ENCODE measurements at regions not wholly inside any gene's neighbourhood (a gene's known extent, or its start where the extent isn't known, plus 50 kb on each side); places are given as distances from the start of the nearest gene placed in this dataset.

- no peak for DNase-seq (ENCODE audit: low spot score)
Measured at GRCh38 chr6:56407883-56408410, 160.6 kb upstream of the COL21A1 start.

DNA sequence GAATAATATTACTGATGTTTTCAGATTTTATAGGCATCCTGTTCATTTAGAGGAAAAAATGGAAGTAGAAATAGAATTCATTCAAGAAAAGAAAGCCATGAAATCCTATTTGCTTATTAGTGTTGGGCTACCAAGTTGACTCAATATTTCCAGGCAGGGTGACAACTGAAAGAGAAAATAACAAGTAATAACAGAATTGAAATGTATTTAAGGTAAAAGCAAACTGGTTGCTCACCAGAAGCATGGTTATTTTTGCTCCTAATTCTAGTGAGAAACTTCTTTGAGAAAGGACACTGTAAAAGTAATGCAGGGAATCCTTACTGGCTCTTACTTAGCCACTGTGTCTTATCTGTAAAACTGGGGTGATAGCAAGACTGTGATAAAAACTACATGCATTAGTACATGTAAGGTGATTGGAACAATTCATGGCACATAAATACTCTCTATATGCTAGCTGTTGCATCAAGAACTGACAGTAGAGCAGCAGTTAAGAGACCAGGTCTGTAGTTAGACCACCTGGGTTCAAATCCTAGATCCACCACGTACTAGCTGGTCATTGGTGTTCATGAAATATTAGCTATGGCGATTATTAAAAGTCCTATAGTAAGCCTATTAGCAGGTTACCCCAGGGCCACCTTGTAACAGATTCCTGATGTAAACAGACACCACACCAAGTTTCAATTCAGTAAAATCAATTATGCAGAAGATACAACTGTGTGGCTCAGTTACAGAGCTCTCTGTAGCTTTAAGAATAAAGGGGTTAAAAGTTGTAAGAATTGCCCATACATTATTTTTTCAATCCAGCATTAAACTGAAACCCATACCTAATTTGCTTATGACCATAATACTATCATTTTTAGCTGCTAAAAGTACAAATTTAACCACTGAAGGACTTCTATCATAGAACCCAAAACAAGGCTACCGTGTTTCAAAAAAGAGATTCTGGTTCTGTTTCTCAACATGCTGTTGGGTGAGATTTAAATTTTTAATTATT, 159.2 kb upstream of the COL21A1 start:
- no peak for DNase-seq (ENCODE audit: low spot score)

DNA sequence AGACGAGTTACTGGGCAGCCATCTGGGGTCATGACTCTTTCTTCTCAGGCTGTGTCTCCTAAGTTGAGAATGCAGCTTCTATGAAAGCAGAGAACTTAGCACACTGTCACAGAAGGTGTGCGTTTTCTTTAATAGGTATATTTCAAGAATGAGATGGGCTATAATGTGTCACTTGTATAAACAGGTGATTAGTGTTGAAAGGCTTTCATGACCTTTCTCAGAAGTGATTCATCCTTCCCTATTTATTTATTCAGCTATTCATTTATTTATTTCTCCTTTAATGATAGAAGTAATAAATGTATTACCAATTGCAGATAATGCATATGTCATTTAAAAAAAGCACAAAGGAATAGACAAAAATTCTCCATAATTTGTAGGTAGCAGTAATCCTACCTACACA, 157.2 kb upstream of the COL21A1 start:
- DNase-seq (ENCODE audit: low spot score), result no peak

DNA sequence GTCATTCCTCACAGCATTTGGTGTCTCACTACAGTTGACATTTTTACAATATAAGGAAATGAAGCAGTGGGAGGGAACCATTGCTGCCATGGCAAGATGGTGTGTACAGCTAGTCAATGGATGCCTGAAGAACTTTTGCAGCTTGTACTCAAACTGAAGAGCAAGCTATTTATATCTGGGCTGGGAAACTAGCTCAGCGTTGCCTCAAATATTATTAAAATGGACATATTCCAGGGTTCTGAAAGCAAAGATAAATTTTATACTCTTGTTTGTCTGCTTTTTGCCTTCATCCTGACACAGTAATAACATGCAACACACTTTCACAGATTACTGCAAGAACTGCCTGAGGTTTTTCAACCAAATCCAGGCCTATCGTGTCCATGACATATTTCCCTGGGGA, 156.4 kb upstream of the COL21A1 start:
- DNase-seq (ENCODE audit: low spot score), result no peak

DNA sequence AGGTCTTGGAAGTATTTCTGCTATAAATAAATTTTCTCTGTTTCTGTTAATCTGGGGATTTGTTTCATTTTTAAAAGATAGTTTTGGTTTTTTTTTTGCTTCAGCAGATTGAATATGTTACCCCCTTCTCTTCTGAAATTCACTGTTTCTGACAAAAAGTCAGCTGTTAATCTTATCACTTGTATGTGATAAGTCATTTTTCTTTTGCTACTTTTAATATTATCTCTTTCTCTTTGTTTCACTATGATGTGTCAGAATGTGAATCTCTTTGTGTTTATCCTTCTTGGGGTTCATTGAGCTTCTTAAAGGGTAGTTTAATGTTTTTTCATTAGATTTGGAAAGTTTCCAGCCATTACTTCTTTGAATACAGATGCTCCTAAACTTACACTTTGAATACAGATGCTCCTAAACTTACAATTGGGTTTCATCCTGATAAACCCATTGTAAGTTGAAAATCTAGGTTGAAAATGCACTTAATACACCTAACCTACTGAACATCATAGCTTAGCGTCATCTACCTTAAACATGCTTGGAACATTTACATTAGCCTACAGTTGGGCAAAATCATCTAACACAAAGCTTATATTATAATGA, 154.2 kb upstream of the COL21A1 start:
- DNase-seq (ENCODE audit: low spot score), result no peak

GRCh38 chr6:56400273-56400672, 152.9 kb upstream of the COL21A1 start:
- no peak for DNase-seq (ENCODE audit: low spot score)

GRCh38 chr6:56399672-56400263, 152.4 kb upstream of the COL21A1 start:
- no peak for DNase-seq (ENCODE audit: low spot score)

- DNase-seq (ENCODE audit: low spot score), result no peak
Measured at GRCh38 chr6:56399250-56399671, 151.9 kb upstream of the COL21A1 start.

GRCh38 chr6:56396435-56396834, 149.1 kb upstream of the COL21A1 start:
- no peak for DNase-seq (ENCODE audit: low spot score)

DNA sequence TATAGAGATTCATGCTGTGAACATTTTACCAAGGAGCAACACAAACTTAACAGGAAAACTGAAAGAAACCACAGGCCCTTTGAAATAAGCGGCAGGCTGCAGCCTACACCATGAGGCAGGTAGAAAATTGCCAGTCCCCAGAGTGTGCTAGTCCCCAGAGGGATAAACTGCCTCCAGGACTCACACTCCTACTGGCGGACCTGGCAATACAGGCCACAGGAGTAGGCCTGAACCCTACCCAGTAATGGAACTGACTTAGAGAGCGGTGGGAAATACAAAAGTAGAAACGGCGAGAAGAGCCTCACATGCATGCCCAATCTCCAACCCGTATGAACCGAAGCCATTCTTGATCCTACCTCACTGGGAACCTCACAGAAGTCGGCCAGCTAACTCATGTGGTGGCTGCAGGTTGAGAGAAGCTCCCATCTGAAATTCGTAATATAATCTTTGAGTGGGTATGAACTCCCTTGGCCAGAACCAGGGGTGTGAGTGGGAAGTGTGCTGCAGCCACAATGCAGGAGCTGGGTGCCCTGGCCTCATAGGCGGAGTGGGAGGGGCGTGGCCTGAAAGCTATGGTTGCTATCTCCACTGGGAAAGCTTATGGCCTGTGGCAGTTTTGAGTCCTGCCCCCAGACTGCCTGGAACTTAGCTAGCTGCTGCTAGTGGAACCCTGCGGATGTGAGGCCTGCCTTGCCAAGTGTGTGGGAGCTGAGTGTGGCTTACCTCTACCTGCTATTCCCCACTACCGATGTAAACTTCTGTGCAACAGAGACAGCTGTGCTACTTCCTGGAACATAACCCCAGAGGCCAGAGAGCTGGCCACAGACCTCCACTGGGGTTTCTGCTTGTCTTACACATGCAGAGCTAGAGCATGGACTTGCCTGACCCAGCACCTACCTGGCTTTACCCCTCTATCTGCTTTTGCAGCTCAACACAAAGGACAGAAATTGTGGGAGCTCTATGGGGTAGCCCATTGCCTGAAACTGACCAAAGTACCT, 146.5 kb upstream of the COL21A1 start:
- DNase-seq (ENCODE audit: low spot score), result no peak

- no peak for DNase-seq (ENCODE audit: low spot score)
Measured at GRCh38 chr6:56388415-56388755, 141.0 kb upstream of the COL21A1 start.

DNA sequence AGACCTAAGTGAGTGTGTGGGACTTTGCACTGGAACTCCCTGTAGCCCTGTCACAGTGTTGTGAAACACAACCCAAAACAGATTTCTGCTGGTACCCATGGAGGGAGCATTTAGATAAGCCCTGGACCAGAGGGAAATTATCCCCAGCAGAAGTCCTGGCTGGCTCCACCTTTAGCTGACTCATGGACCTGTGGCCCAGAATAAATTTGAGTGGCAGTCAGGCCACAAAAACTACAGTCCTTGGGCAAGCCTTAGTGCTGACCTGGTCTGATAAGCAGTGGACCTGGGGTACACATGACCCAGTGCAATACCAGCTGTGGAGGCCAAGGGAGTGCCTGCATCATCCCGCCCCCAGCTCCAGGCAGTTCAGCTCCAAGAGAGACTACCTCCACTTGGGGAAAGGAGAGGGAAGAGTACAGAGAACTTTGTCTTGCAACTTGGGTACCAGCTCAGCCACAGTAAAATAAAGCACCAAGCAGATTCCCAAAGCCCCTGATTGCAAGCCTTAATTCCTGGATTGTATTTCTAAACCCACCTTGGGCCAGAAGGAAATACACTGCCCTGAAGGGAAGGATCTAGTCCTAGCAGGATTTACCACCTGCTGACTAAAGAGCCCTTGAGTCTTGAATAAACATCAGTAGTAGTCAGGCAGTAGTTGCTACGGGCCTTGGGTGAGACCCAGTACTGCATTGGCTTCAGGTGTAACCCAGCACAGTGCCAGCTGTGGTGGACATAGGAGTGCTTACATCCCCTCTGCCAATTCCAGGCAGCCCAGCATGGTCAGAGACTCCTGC, 140.4 kb upstream of the COL21A1 start:
- DNase-seq (ENCODE audit: low spot score), result no peak

- no peak for DNase-seq (ENCODE audit: low spot score)
Measured at GRCh38 chr6:56386717-56387116, 139.3 kb upstream of the COL21A1 start.

DNA sequence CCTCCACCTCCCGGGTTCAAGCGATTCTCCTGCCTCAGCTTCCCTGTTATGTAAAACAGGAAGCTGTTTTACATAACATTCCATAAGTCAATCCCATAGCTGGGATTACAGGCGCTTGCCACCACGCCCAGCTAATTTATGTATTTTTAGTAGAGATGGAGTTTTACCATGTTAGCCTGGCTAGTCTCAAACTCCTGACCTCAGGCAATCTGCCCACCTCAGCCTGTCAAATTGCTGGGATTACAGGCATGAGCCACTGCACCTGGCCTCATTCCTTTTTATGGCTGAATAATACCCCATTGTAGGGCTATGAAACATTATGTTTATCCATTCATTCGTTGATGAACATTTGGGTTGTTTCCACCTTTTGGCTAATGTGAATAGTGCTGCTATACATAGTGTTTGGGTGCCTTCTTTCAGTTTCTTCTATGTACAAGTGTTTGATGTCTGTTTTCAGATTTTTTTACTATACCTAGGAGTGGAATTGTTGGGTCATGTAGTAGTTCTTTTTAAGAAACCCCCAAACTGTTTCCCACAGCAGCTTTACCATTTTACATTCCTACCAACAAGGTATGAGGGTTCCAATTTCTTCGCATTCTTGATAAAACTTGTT, 138.7 kb upstream of the COL21A1 start:
- DNase-seq (ENCODE audit: low spot score), result no peak

GRCh38 chr6:56383160-56383559, 135.8 kb upstream of the COL21A1 start:
- no peak for DNase-seq (ENCODE audit: low spot score)

GRCh38 chr6:56382416-56382940, 135.1 kb upstream of the COL21A1 start:
- no peak for DNase-seq (ENCODE audit: low spot score)

- DNase-seq (ENCODE audit: low spot score), result no peak
Measured at GRCh38 chr6:56381801-56382251, 134.4 kb upstream of the COL21A1 start.

- no peak for DNase-seq (ENCODE audit: low spot score)
Measured at GRCh38 chr6:56380476-56380875, 133.1 kb upstream of the COL21A1 start.

GRCh38 chr6:56378966-56379585, 131.7 kb upstream of the COL21A1 start:
- DNase-seq (ENCODE audit: low spot score), result no peak

- DNase-seq (ENCODE audit: low spot score), result no peak
Measured at GRCh38 chr6:56378507-56378906, 131.1 kb upstream of the COL21A1 start.

All from HuH-7.5 (cell line).